GM12878 (cell line): ENCODE measurements at regions not wholly inside any gene's neighbourhood (a gene's known extent, or its start where the extent isn't known, plus 50 kb on each side); places are given as distances from the start of the nearest gene placed in this dataset.

ENCODE experiments used
- CBX3 ChIP-seq: fragments of 200-600 bp; sonication (generic); IDR thresholded peaks from 2 replicates; pipeline ENCODE4 v1.6.1; 2016; ENCODE audit warnings: low read depth, borderline replicate concordance
- CHD2 ChIP-seq: IDR thresholded peaks from 2 replicates; pipeline ENCODE4 v1.6.1; 2011; ENCODE audit warnings: low read depth, low read length, improper control_type of control experiment, borderline replicate concordance
- E4F1 ChIP-seq: fragments of 450-650 bp; IDR thresholded peaks from 2 replicates; pipeline ENCODE4 v1.6.1; 2018; ENCODE audit warnings: borderline replicate concordance, mild to moderate bottlenecking; ENCODE audit not compliant: partially characterized antibody
- JUND ChIP-seq: IDR thresholded peaks from 2 replicates; pipeline ENCODE4 v1.6.1; 2012; ENCODE audit warnings: low read depth, mild to moderate bottlenecking, low read length, improper control_type of control experiment, moderate library complexity
- KDM1A ChIP-seq: fragments of 200-600 bp; sonication (generic); IDR thresholded peaks from 2 replicates; pipeline ENCODE4 v1.6.1; 2016; ENCODE audit warnings: borderline replicate concordance
- NFYA ChIP-seq: IDR thresholded peaks from 2 replicates; pipeline ENCODE4 v1.6.1; 2011; ENCODE audit warnings: low read depth, mild to moderate bottlenecking, low read length, improper control_type of control experiment, borderline replicate concordance
- NFYB ChIP-seq: IDR thresholded peaks from 2 replicates; pipeline ENCODE4 v1.6.1; 2011; ENCODE audit warnings: low read depth, mild to moderate bottlenecking, low read length, improper control_type of control experiment, moderate library complexity; ENCODE audit not compliant: insufficient read depth
- SIX5 ChIP-seq: IDR thresholded peaks from 2 replicates; pipeline ENCODE4 v1.6.1; 2011; ENCODE audit warnings: mild to moderate bottlenecking, low read depth, low read length, moderate library complexity; ENCODE audit not compliant: severe bottlenecking
- ZBTB11 ChIP-seq: fragments of 450-650 bp; formaldehyde crosslinking; IDR thresholded peaks from 2 replicates; pipeline ENCODE4 v1.5.0; 2022; ENCODE audit warnings: mild to moderate bottlenecking, missing genetic modification characterization
- ZNF274 ChIP-seq: IDR thresholded peaks from one replicate; pipeline ENCODE4 v1.8.0; 2011; ENCODE audit not compliant: insufficient read length, insufficient read depth
- TF ChIP-seq, protein P1 (sequence below), 3 experiments: IDR thresholded peaks in 2 of 3; conservative IDR thresholded peaks in 1 of 3; 2 replicates each; pipeline ENCODE4 v1.5.1; 2011; ENCODE audit warnings: low read depth in 3 of 3, low read length in 3 of 3, mild to moderate bottlenecking in 3 of 3, control low read depth in 2 of 3, moderate library complexity in 2 of 3, inconsistent platforms in 1 of 3, mixed read lengths in 1 of 3; ENCODE audit not compliant: control insufficient read depth in 2 of 3, insufficient read depth in 1 of 3; ENCODE audit errors: extremely low read depth in 1 of 3

DNA sequence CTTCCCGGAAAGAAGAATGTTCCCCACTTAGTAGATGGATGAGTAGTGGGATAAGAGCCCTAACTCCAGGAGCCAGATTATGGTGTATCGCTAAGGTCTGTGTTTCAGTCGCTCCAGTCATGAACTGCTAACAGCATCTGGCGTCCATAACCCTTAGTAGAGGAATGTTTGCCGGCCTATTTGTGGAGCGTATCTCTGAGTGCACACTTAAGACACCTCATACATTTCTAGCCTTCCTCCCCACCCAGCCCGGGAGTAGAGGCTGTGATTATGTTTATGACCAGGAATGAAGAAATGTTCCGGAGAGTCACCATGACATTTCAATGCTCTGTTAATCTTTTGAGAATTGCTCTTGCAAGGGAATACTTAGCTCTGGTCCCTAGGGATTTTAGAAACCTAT lies 251.1 kb upstream of the SOX4 start:
- TF ChIP-seq JUND: no peak
- TF ChIP-seq E4F1: no peak
- no peak for TF ChIP-seq CHD2
- TF ChIP-seq ZBTB11: no peak
- no peak for TF ChIP-seq SIX5
- TF ChIP-seq, protein P1, sequence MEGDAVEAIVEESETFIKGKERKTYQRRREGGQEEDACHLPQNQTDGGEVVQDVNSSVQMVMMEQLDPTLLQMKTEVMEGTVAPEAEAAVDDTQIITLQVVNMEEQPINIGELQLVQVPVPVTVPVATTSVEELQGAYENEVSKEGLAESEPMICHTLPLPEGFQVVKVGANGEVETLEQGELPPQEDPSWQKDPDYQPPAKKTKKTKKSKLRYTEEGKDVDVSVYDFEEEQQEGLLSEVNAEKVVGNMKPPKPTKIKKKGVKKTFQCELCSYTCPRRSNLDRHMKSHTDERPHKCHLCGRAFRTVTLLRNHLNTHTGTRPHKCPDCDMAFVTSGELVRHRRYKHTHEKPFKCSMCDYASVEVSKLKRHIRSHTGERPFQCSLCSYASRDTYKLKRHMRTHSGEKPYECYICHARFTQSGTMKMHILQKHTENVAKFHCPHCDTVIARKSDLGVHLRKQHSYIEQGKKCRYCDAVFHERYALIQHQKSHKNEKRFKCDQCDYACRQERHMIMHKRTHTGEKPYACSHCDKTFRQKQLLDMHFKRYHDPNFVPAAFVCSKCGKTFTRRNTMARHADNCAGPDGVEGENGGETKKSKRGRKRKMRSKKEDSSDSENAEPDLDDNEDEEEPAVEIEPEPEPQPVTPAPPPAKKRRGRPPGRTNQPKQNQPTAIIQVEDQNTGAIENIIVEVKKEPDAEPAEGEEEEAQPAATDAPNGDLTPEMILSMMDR (IDR thresholded peaks at IDR 0.05 in 2 of 3, conservative IDR thresholded peaks at IDR 0.05 in 1 of 3; ENCODE audit: control insufficient read depth in 2 of 3, extremely low read depth in 1 of 3, insufficient read depth in 1 of 3, low read depth in 3 of 3, low read length in 3 of 3): no peak
- no peak for TF ChIP-seq NFYA
- no peak for TF ChIP-seq CBX3
- no peak for TF ChIP-seq KDM1A
- TF ChIP-seq ZNF274: no peak
- TF ChIP-seq NFYB: no peak
